ENCODE measurements at regions not wholly inside any gene's neighbourhood (a gene's known extent, or its start where the extent isn't known, plus 50 kb on each side); places are given as distances from the start of the nearest gene placed in this dataset.

DNA sequence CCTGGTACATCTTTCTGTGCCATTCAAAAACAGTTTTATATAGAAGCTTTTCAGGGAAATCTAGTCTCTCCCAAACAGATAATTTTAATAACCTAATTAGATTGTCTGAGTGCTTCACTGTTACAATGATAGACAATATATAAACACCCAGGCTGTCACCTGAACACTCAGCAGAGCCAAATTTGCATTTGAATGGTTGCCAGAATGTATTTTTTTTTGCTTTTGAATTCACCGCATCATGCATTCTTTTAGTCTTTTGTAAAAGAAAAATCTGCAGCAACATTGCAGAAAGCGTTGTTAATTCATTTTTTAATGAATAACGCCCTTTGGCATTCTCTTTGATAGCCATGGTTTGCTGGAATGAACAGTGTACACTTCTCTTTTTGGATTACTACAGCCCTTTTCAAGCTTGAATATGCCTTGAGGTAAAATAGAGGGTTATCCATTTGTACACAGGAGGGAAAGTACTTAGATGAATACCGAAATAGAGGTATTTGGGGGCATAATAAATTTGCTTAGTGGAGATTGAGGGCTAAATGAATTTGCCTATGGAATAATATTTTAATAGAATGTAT is 175.0 kb upstream of the EPHA5 start:
- H3K4me3 Mint-ChIP-seq = no peak overlapping the region
- DNase-seq = no peak
- H3K9me3 ChIP-seq (ENCODE audit: control insufficient read depth, low read length, poor library complexity, severe bottlenecking) = no peaks in the 10 kb centered on the region
- ATAC-seq = no peak
- no peak overlapping the region for H3K27ac Mint-ChIP-seq
- H3K36me3 Mint-ChIP-seq (ENCODE audit: low read depth) = no peaks in the 10 kb centered on the region
- no peaks in the 10 kb centered on the region for H3K27me3 Mint-ChIP-seq
- H3K4me1 Mint-ChIP-seq = no peaks in the 10 kb centered on the region

DNA sequence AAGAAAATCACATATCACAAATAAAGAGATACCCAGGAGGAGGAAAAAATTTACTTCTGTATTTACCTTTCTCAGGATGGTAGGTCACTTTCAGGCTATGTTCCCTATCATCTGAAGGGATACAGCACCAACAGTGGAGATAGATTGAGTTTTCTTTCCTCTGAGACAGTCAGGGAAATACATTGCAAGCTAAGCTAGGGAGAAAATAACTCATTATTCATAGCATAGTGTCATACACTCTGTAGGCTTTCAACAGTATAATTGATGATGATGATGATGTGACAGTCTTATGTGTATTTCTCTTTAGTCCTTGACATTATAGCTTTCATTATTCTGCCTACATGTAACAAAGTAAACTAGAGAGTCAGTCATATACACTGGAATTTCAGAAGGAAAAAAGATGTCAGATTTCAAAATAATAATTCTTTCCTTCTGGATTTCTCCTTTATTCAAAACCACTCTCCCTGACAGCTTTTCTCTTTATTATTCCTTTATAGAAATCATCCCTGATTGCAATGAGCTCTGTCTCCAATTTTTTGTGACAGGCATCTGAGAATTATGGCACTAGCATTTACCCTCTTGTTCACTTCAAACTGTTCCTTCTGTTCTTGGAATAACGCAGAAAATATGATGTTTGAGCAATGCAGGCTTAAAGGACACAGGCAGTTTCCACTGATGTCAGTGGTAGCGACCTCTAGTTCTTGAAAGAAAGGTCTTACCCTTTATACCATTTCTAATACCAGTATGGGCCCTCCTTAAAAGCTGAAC is 169.1 kb upstream of the EPHA5 start:
- H3K27me3 Mint-ChIP-seq = no peaks in the 10 kb centered on the region
- H3K27ac Mint-ChIP-seq = no peak overlapping the region
- H3K36me3 Mint-ChIP-seq (ENCODE audit: low read depth) = no peaks in the 10 kb centered on the region
- no peak for DNase-seq
- no peaks in the 10 kb centered on the region for H3K4me1 Mint-ChIP-seq
- no peaks in the 10 kb centered on the region for H3K9me3 ChIP-seq (ENCODE audit: control insufficient read depth, low read length, poor library complexity, severe bottlenecking)
- H3K4me3 Mint-ChIP-seq = no peak overlapping the region
- no peak for ATAC-seq

DNA sequence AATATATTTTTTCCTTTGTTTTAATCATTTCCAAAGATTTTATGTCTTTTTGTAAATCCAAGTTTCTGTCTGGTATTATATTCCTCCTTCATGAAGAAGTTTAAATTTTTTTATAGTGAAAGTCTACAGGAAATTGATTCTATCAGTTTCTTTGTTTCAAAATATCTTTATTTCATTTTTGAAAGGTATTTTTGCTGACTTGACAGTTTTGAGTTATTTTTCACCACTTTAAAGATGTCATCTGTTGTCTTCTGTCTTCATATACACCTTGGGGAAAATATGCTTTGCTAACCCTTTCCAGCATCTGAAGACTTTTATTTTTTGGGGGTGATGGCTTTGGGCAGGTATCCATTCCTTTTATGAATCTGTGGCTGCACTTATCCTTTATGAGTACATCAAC is 164.4 kb upstream of the EPHA5 start:
- H3K4me3 Mint-ChIP-seq = no peak overlapping the region
- no peaks in the 10 kb centered on the region for H3K36me3 Mint-ChIP-seq (ENCODE audit: low read depth)
- ATAC-seq (no peak), DNase-seq (no peak)
- no peaks in the 10 kb centered on the region for H3K9me3 ChIP-seq (ENCODE audit: control insufficient read depth, low read length, poor library complexity, severe bottlenecking)
- no peaks in the 10 kb centered on the region for H3K4me1 Mint-ChIP-seq
- no peaks in the 10 kb centered on the region for H3K27me3 Mint-ChIP-seq
- no peak overlapping the region for H3K27ac Mint-ChIP-seq

DNA sequence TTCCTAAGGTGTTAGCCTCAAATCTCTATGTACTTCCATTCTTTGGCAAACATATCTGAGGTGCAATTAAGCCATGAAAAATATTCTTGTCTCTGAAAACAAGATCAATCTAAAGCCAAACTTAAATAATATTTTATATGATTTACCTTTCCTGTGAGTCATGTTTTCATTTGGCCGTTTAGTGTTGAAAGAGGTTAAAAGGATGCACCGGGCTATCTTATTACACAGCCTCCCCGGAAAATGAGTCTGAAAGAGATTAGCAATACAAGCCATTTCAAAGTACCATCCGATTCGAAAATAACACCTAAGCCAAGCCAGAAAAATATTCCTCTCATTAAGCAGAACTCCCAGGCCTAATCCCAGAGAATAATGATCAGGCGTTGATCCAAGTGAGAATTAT is 161.5 kb upstream of the EPHA5 start:
- H3K4me1 Mint-ChIP-seq = no peaks in the 10 kb centered on the region
- ATAC-seq = no peak
- H3K27me3 Mint-ChIP-seq = no peaks in the 10 kb centered on the region
- H3K9me3 ChIP-seq (ENCODE audit: control insufficient read depth, low read length, poor library complexity, severe bottlenecking) = no peaks in the 10 kb centered on the region
- no peak overlapping the region for H3K4me3 Mint-ChIP-seq
- H3K36me3 Mint-ChIP-seq (ENCODE audit: low read depth) = no peaks in the 10 kb centered on the region
- H3K27ac Mint-ChIP-seq = no peak overlapping the region
- no peak for DNase-seq

DNA sequence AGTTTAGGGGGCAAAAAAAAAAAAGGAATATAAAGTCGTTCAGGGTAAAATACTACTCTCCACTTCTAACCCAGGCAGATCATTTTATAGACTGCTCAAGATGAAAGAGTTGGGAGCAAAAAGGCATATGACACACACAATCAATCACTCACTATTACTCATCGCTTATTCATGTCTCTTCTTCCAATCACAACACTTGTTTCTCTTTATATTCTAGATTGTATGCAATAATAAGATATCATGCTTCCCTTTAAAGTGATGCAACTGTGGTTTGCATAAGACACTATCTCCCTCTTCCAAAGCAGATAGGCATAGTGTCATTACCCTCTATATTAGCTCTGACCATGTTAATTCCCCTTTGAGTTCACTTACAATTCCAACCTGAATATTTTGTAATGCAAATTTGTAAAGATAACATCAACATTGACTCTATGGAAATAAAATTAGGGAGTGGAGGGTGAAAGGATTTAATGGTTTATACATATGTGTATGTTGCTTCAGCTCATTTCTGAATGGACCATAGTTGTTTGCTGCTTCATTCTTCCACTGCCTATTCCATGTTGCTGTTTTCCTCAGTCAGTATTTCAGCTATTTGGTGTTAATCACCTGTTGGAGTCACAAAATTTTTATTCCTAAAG is 154.9 kb upstream of the EPHA5 start:
- ATAC-seq (no peak), DNase-seq (no peak)
- no peaks in the 10 kb centered on the region for H3K9me3 ChIP-seq (ENCODE audit: control insufficient read depth, low read length, poor library complexity, severe bottlenecking)
- no peaks in the 10 kb centered on the region for H3K4me1 Mint-ChIP-seq
- no peak overlapping the region for H3K4me3 Mint-ChIP-seq
- no peaks in the 10 kb centered on the region for H3K36me3 Mint-ChIP-seq (ENCODE audit: low read depth)
- no peak overlapping the region for H3K27ac Mint-ChIP-seq
- no peaks in the 10 kb centered on the region for H3K27me3 Mint-ChIP-seq

DNA sequence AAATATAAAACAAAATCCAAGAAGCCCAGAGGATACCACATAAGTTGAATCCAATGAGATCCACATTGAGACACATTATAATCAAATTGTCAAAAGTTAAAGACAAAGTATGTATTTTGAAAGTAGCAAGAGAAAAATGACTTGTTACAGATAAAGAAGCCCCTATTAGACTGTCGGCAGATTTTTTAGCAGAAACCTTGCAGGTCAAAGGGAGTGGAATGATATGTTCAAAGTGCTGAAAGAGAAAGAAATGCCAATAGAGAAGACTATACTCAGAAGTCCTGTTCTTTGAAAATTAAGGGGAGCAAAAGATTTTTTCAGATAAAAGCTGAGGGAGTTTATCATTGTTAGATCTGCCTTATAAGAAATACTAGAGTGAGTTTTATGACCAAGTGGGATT is 148.9 kb upstream of the EPHA5 start:
- H3K36me3 Mint-ChIP-seq (ENCODE audit: low read depth) = no peaks in the 10 kb centered on the region
- H3K27me3 Mint-ChIP-seq = no peaks in the 10 kb centered on the region
- DNase-seq (no peak), ATAC-seq (no peak)
- H3K9me3 ChIP-seq (ENCODE audit: control insufficient read depth, low read length, poor library complexity, severe bottlenecking) = no peaks in the 10 kb centered on the region
- no peak overlapping the region for H3K4me3 Mint-ChIP-seq
- H3K4me1 Mint-ChIP-seq = no peaks in the 10 kb centered on the region
- H3K27ac Mint-ChIP-seq = no peak overlapping the region

DNA sequence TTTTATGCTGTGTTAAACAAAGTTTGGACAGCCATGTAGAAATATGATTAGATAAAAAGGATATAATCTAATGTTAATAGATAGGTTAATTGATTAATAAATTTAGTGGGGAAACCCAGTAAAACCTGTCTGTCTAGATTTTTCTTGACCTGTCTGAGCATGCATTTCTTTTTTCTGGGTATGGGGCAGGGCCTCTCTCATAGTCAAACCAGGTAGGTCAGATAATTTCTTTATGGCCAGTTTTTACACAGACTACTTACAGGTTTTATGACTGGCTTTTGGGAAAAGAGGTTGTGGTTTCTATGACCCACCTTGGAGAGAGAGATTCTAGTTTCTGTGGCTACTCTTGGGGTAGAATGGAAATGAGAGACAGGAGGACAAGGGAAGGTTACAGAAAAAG is 135.6 kb upstream of the EPHA5 start:
- Mint-ChIP-seq H3K4me3 (no peak overlapping the region), H3K27me3 (no peaks in the 10 kb centered on the region), H3K27ac (no peak overlapping the region), H3K36me3 (ENCODE audit: low read depth) (no peaks in the 10 kb centered on the region), H3K4me1 (no peaks in the 10 kb centered on the region)
- ATAC-seq (no peak), DNase-seq (no peak)
- no peaks in the 10 kb centered on the region for H3K9me3 ChIP-seq (ENCODE audit: control insufficient read depth, low read length, poor library complexity, severe bottlenecking)

DNA sequence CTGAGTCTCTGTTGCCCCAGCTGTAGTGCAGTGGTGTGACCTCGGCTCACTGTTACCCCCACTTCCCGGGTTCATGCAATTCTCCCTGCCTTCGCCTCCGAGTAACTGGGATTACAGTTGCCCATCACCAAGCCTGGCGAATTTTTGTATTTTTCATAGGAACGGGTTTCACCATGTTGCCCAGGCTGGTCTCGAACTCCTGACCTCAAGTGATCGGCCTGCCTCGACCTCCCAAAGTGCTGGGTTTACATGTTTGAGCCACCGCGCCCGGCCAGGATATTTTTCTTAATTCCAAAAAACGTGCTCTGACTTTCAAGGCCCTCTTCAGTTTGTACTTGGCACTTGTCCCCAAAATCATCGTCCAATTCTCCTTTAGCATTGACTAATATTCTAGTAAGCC is 129.2 kb upstream of the EPHA5 start:
- no peaks in the 10 kb centered on the region for H3K9me3 ChIP-seq (ENCODE audit: control insufficient read depth, low read length, poor library complexity, severe bottlenecking)
- no peaks in the 10 kb centered on the region for H3K36me3 Mint-ChIP-seq (ENCODE audit: low read depth)
- no peak for ATAC-seq
- H3K4me1 Mint-ChIP-seq = no peaks in the 10 kb centered on the region
- H3K4me3 Mint-ChIP-seq = no peak overlapping the region
- H3K27me3 Mint-ChIP-seq = no peaks in the 10 kb centered on the region
- no peak overlapping the region for H3K27ac Mint-ChIP-seq
- DNase-seq = no peak

DNA sequence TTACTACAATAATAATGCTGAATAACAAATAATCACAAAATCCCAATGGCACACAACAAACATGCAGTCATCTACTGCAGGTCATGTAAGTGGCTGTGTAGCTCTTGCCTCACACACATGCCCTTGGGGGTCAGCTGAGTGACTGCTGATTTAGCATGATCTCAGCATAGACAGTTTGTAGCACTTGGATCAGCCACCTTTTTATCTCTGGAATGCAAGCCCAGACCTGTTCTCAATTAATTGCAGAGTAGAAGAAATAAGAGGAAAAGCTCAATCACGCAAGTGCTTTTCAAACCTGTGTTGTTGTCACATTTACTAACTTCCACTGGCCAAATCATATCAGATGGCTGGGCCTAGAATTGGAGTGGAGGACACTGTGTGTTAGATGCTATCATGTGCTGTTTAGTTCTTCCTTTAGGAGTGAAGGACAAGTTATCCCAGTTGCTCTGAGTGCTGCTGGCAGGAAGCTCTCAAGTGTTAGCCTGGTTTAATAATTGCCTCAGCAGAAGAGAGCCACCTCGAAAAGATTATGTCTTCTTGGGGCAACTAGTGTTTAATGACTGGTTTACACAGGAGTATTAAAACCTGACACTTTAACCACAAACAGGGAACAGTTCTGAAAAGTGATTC is 128.3 kb upstream of the EPHA5 start:
- Mint-ChIP-seq H3K27me3 (no peaks in the 10 kb centered on the region), H3K4me3 (no peak overlapping the region), H3K36me3 (ENCODE audit: low read depth) (no peaks in the 10 kb centered on the region), H3K4me1 (no peaks in the 10 kb centered on the region), H3K27ac (no peak overlapping the region)
- no peak for DNase-seq
- no peak for ATAC-seq
- H3K9me3 ChIP-seq (ENCODE audit: control insufficient read depth, low read length, poor library complexity, severe bottlenecking) = no peaks in the 10 kb centered on the region

DNA sequence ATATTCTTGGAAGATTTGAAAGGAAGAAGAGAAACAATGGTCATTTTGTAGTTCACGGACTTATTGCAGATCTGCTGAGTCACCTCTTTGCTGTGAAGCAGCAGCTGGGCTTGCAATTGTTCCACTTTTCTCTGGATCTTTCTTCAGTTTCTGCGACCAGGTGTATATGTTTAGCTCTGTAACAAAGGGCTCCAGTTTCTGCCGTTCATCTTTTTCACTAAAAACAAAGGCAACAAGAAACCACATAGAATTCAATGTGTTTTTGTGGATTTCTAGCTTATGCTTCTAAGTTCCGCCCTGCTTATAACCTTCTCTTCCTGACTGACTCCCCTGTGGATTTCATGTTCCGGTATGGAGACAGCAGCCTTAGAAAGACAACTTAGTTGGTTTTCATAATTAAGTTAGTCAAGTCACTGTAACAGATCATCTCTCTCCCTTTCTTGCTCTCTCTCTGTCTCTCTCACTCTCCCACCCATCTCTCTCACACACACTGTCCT is 121.6 kb upstream of the EPHA5 start:
- Mint-ChIP-seq H3K27me3 (no peaks in the 10 kb centered on the region), H3K27ac (no peak overlapping the region), H3K36me3 (ENCODE audit: low read depth) (no peaks in the 10 kb centered on the region), H3K4me1 (no peaks in the 10 kb centered on the region), H3K4me3 (no peak overlapping the region)
- no peaks in the 10 kb centered on the region for H3K9me3 ChIP-seq (ENCODE audit: control insufficient read depth, low read length, poor library complexity, severe bottlenecking)
- ATAC-seq = no peak
- DNase-seq = no peak

DNA sequence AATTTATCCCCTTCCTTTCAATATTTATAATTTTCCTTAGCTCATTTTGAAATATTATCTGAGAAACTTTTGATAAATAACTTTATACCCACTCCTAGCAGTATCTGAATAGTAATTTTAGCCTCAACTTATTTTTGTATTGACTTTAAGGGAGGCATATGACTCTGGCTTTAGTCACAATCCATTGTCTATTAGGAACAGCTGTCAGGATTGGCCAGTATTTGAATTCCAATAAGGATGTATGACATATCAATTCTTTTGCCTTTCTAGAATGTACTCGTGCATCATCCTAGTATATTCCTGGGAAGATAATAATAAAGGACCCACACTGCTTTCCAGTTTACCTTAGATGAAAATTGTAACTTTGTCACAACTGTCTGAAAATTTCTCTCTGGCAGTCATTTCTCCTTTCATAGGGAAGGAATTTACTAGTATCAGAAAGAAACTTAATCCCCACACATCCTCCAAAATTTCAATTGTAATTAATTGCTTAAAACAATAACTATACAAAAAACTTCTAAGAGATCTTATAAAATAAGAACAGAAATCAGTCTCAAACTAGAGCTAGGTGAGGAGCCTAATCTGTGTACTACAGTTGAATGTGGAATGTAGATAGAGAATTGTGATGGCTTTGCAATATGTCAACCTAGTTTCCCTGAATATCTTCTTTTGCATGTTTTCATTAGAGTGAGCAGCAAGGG is 121.0 kb upstream of the EPHA5 start:
- DNase-seq (no peak), ATAC-seq (no peak)

DNA sequence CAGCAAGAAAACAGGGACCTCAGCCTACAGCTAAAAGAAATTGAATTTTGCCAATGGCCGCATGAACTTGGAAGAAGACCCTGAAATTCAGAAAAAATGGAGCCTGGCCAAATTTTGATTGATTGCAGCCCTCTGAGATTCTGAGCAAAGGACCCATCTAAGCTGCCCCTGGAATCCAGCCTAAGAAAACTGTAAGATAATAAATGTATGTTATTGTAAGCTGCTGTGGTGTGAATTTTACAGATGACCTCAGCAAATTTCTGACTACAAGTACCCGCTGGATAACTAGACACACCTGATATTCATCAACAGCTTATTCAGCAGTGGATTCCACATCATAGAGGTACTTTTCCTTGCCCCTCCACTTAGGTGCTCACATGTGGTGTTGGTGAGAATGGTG is 119.5 kb upstream of the EPHA5 start:
- H3K9me3 ChIP-seq (ENCODE audit: control insufficient read depth, low read length, poor library complexity, severe bottlenecking) = no peaks in the 10 kb centered on the region
- DNase-seq (no peak), ATAC-seq (no peak)
- no peaks in the 10 kb centered on the region for H3K27me3 Mint-ChIP-seq
- H3K4me3 Mint-ChIP-seq = no peak overlapping the region
- no peaks in the 10 kb centered on the region for H3K4me1 Mint-ChIP-seq
- no peaks in the 10 kb centered on the region for H3K36me3 Mint-ChIP-seq (ENCODE audit: low read depth)
- no peak overlapping the region for H3K27ac Mint-ChIP-seq

More for the DNA sequence above, 121.0 kb upstream of the EPHA5 start:
- H3K36me3 Mint-ChIP-seq (ENCODE audit: low read depth) = no peaks in the 10 kb centered on the region
- H3K27me3 Mint-ChIP-seq = no peaks in the 10 kb centered on the region
- H3K27ac Mint-ChIP-seq = no peak overlapping the region
- H3K4me1 Mint-ChIP-seq = no peaks in the 10 kb centered on the region
- no peak overlapping the region for H3K4me3 Mint-ChIP-seq
- H3K9me3 ChIP-seq (ENCODE audit: control insufficient read depth, low read length, poor library complexity, severe bottlenecking) = no peaks in the 10 kb centered on the region

DNA sequence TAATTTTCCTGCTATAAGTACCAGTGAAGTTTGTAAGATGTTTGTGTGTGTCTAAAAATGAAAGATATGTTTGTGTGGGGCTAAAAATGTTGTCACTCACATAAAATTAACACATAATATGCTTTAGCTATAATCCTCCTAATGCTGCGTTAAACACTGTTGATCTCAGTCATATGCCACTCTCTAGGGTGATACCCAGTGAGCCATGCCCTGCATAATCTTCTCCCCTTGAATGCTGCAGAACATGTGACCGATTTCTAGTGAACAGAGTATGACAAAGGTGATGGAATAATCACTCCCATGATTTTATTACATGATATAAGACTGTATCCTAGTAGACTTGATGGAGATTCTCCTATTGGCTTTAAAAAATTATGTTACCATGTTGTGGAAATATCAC is 119.1 kb upstream of the EPHA5 start:
- ATAC-seq (no peak), DNase-seq (no peak)
- Mint-ChIP-seq H3K27me3 (no peaks in the 10 kb centered on the region), H3K4me3 (no peak overlapping the region), H3K27ac (no peak overlapping the region), H3K36me3 (ENCODE audit: low read depth) (no peaks in the 10 kb centered on the region), H3K4me1 (no peaks in the 10 kb centered on the region)
- H3K9me3 ChIP-seq (ENCODE audit: control insufficient read depth, low read length, poor library complexity, severe bottlenecking) = no peaks in the 10 kb centered on the region
